ENCODE measurements at regions not wholly inside any gene's neighbourhood (a gene's known extent, or its start where the extent isn't known, plus 50 kb on each side); places are given as distances from the start of the nearest gene placed in this dataset.
A peak's percentile ranks its signal among the peaks of the same experiment; 100 is the strongest.

- no peak for DNase-seq (ENCODE audit: low spot score)
- no peak for TF ChIP-seq CTCF (IDR thresholded peaks at IDR 0.05)
- H3K4me3 ChIP-seq: no peak overlapping the region
- H3K27ac ChIP-seq: no peak overlapping the region
Measured at GRCh38 chr13:24038405-24038804, 122.1 kb upstream of the SPATA13 start.

GRCh38 chr13:24038841-24039330 lies 121.6 kb upstream of the SPATA13 start:
- DNase-seq (ENCODE audit: low spot score): no peak
- no peak overlapping the region for H3K4me3 ChIP-seq

GRCh38 chr13:24039621-24040475 lies 120.7 kb upstream of the SPATA13 start:
- no peak for TF ChIP-seq CTCF (IDR thresholded peaks at IDR 0.05)

More at GRCh38 chr13:24038841-24039330, 121.6 kb upstream of the SPATA13 start:
- no peak for TF ChIP-seq CTCF (IDR thresholded peaks at IDR 0.05)
- H3K27ac ChIP-seq: no peak overlapping the region

GRCh38 chr13:24040835-24041234 lies 119.7 kb upstream of the SPATA13 start:
- Histone ChIP-seq H3K4me3 (no peak overlapping the region), H3K27ac (no peak overlapping the region)
- TF ChIP-seq CTCF (IDR thresholded peaks at IDR 0.05): no peak
- no peak for DNase-seq (ENCODE audit: low spot score)

More at GRCh38 chr13:24039621-24040475, 120.7 kb upstream of the SPATA13 start:
- no peak overlapping the region for H3K27ac ChIP-seq
- no peak overlapping the region for H3K4me3 ChIP-seq
- DNase-seq (ENCODE audit: low spot score): no peak

- Histone ChIP-seq H3K27ac (no peak overlapping the region), H3K4me3 (no peak overlapping the region)
- no peak for DNase-seq (ENCODE audit: low spot score)
- TF ChIP-seq CTCF (IDR thresholded peaks at IDR 0.05): no peak
Measured at GRCh38 chr13:24041651-24042225, 118.8 kb upstream of the SPATA13 start.

- DNase-seq (ENCODE audit: low spot score): no peak
- TF ChIP-seq CTCF (IDR thresholded peaks at IDR 0.05): no peak
- Histone ChIP-seq H3K27ac (peak overlapping the region in 1 of 2 donors; percentile 25), H3K4me3 (no peak overlapping the region)
Measured at GRCh38 chr13:24042710-24043440, 117.6 kb upstream of the SPATA13 start.
